Karpas-422 (cell line): ENCODE measurements at regions not wholly inside any gene's neighbourhood (a gene's known extent, or its start where the extent isn't known, plus 50 kb on each side); places are given as distances from the start of the nearest gene placed in this dataset.

ENCODE experiments used
- DNase-seq: peaks from one replicate; pipeline ENCODE4 v3.0.0-alpha.2; 2015
- H2AFZ ChIP-seq: fragments of 200-600 bp; sonication (generic); 2 replicates; pipeline ENCODE4 v1.6.1; 2014; ENCODE audit warnings: antibody characterized with exemption, low read length, mixed read lengths
- H3K27ac ChIP-seq: fragments of 200-600 bp; sonication (generic); 2 replicates; pipeline ENCODE4 v1.5.1; 2014; ENCODE audit warnings: mild to moderate bottlenecking, low read length, moderate library complexity
- H3K27me3 ChIP-seq: fragments of 200-600 bp; sonication (generic); 2 replicates; pipeline ENCODE4 v1.6.1; 2014; ENCODE audit warnings: low read length, mixed read lengths
- H3K36me3 ChIP-seq: fragments of 200-600 bp; sonication (generic); 2 replicates; pipeline ENCODE4 v1.6.1; 2014; ENCODE audit warnings: low read length, mixed read lengths; ENCODE audit not compliant: insufficient read depth
- H3K4me1 ChIP-seq: fragments of 200-600 bp; sonication (generic); 2 replicates; pipeline ENCODE4 v1.6.1; 2014; ENCODE audit warnings: mild to moderate bottlenecking, low read length, mixed read lengths
- H3K4me2 ChIP-seq: fragments of 200-600 bp; sonication (generic); 2 replicates; pipeline ENCODE4 v1.6.1; 2014; ENCODE audit warnings: low read length, low read depth, mild to moderate bottlenecking; ENCODE audit not compliant: poor library complexity, severe bottlenecking
- H3K4me3 ChIP-seq: fragments of 200-600 bp; sonication (generic); 2 replicates; pipeline ENCODE4 v1.5.1; 2014; ENCODE audit warnings: mild to moderate bottlenecking, antibody characterized with exemption, low read length, mixed read lengths
- H3K79me2 ChIP-seq: fragments of 200-600 bp; sonication (generic); 2 replicates; pipeline ENCODE4 v1.6.1; 2014; ENCODE audit warnings: mild to moderate bottlenecking, low read length, mixed read lengths
- H3K9ac ChIP-seq: fragments of 200-600 bp; sonication (generic); 2 replicates; pipeline ENCODE4 v1.6.0; 2014; ENCODE audit warnings: low read length
- H3K9me2 ChIP-seq: fragments of 200-600 bp; sonication (generic), shearing (Covaris generic); replicated peaks from 2 replicates; pipeline ENCODE4 v1.6.0; 2014; ENCODE audit warnings: mild to moderate bottlenecking, low read length, moderate library complexity; ENCODE audit not compliant: insufficient read depth
- H3K9me3 ChIP-seq: fragments of 300-700, 200-600 bp; sonication (generic); 2 replicates; pipeline ENCODE4 v1.6.1; 2014; ENCODE audit warnings: low read length, mixed read lengths
- H4K20me1 ChIP-seq: fragments of 200-600 bp; sonication (generic); 2 replicates; pipeline ENCODE4 v1.6.1; 2014; ENCODE audit warnings: mild to moderate bottlenecking, antibody characterized with exemption, low read length, low read depth; ENCODE audit not compliant: insufficient read depth

DNA sequence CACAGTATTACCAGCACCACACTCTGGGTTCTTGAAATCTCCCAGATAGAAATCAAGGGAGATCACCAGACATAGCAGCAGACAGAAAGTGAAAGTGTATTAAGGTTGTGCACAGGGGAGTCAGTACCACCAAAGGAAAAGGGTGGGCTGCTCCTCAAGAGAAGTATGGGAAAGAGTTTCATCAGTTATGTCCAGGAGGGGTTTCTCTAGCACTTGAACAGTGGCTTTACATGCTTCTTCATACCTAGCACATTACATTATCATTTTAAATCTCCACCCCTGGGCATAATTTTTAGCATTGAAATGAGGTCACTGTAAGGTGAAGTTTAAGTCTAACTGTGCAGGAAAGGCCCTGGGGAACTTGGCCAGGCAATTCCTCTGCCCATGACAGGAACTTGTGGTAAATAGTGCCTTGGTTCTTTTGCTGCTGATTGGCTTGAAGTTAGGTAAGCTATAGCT lies 601.0 kb downstream of the NUF2 start:
- Histone ChIP-seq H3K9ac (no peak overlapping the region), H3K4me2 (no peak overlapping the region), H3K9me3 (no peaks in the 10 kb centered on the region), H3K9me2 (0 out of 2 replicates have a peak, but pooled peaks cover 2% of the 10 kb centered on the region), H3K36me3 (no peaks in the 10 kb centered on the region), H3K27ac (no peak overlapping the region), H3K27me3 (no peaks in the 10 kb centered on the region), H3K4me3 (no peak overlapping the region), H4K20me1 (no peaks in the 10 kb centered on the region), H3K4me1 (no peaks in the 10 kb centered on the region), H3K79me2 (no peaks in the 10 kb centered on the region), H2AFZ (no peak overlapping the region)
- DNase-seq = no peak

- Histone ChIP-seq H3K4me1 (no peaks in the 10 kb centered on the region), H3K27me3 (no peaks in the 10 kb centered on the region), H3K27ac (no peak overlapping the region), H2AFZ (no peak overlapping the region), H4K20me1 (no peaks in the 10 kb centered on the region), H3K9ac (no peak overlapping the region), H3K4me2 (no peak overlapping the region), H3K36me3 (no peaks in the 10 kb centered on the region), H3K9me2 (0 out of 2 replicates have a peak, but pooled peaks cover 2% of the 10 kb centered on the region), H3K79me2 (no peaks in the 10 kb centered on the region), H3K4me3 (no peak overlapping the region), H3K9me3 (no peaks in the 10 kb centered on the region)
- no peak for DNase-seq
Measured at GRCh38 chr1:163924041-163924440, 602.3 kb downstream of the NUF2 start.

GRCh38 chr1:163927493-163927892 lies 605.7 kb downstream of the NUF2 start:
- Histone ChIP-seq H3K27me3 (no peaks in the 10 kb centered on the region), H3K79me2 (no peaks in the 10 kb centered on the region), H3K27ac (no peak overlapping the region), H3K9me2 (0 out of 2 replicates have a peak, but pooled peaks cover 6% of the 10 kb centered on the region), H3K4me3 (no peak overlapping the region), H4K20me1 (no peaks in the 10 kb centered on the region), H3K4me1 (no peaks in the 10 kb centered on the region), H3K36me3 (no peaks in the 10 kb centered on the region), H3K9me3 (no peaks in the 10 kb centered on the region), H2AFZ (no peak overlapping the region), H3K4me2 (no peak overlapping the region), H3K9ac (no peak overlapping the region)
- DNase-seq = no peak

GRCh38 chr1:163928069-163928468 lies 606.3 kb downstream of the NUF2 start:
- Histone ChIP-seq H3K4me3 (no peak overlapping the region), H3K27ac (no peak overlapping the region), H3K9me3 (no peaks in the 10 kb centered on the region), H3K36me3 (no peaks in the 10 kb centered on the region), H3K79me2 (no peaks in the 10 kb centered on the region), H3K9ac (no peak overlapping the region), H4K20me1 (no peaks in the 10 kb centered on the region), H3K27me3 (no peaks in the 10 kb centered on the region), H3K4me1 (no peaks in the 10 kb centered on the region), H3K4me2 (no peak overlapping the region), H3K9me2 (0 out of 2 replicates have a peak, but pooled peaks cover 6% of the 10 kb centered on the region), H2AFZ (no peak overlapping the region)
- DNase-seq = no peak

DNA sequence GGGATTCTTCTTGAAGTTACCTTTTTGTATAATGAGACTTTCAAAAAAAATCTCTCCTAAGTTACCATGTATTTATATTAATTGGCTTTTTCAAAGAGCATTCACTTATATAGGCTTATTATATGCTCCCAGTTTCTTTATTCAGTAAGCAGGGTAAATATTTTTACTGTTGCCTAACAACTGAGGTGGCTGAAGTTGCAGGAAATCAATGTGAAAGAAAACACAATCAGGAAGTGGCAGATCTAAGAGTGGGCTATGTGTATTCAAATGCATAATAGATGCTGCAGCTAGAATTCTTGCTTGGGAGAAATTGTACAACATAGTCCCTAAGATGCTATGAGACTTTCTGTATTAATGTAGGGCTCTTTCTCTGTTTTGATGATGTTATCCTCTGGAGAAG lies 606.9 kb downstream of the NUF2 start:
- no peaks in the 10 kb centered on the region for H3K9me3 ChIP-seq
- no peaks in the 10 kb centered on the region for H4K20me1 ChIP-seq
- H2AFZ ChIP-seq = no peak overlapping the region
- no peak overlapping the region for H3K4me2 ChIP-seq
- no peak overlapping the region for H3K4me3 ChIP-seq
- no peak overlapping the region for H3K9ac ChIP-seq
- 0 out of 2 replicates have a peak, but pooled peaks cover 6% of the 10 kb centered on the region for H3K9me2 ChIP-seq
- no peak for DNase-seq
- no peaks in the 10 kb centered on the region for H3K27me3 ChIP-seq
- H3K4me1 ChIP-seq = no peaks in the 10 kb centered on the region
- H3K79me2 ChIP-seq = no peaks in the 10 kb centered on the region
- H3K27ac ChIP-seq = no peak overlapping the region
- no peaks in the 10 kb centered on the region for H3K36me3 ChIP-seq

- H3K9me3 ChIP-seq = no peaks in the 10 kb centered on the region
- H3K4me3 ChIP-seq = no peak overlapping the region
- H3K36me3 ChIP-seq = no peaks in the 10 kb centered on the region
- H3K4me1 ChIP-seq = no peaks in the 10 kb centered on the region
- H2AFZ ChIP-seq = no peak overlapping the region
- DNase-seq = no peak
- H3K9me2 ChIP-seq = 0 out of 2 replicates have a peak, but pooled peaks cover 4% of the 10 kb centered on the region
- H4K20me1 ChIP-seq = no peaks in the 10 kb centered on the region
- no peak overlapping the region for H3K9ac ChIP-seq
- no peak overlapping the region for H3K27ac ChIP-seq
- H3K79me2 ChIP-seq = no peaks in the 10 kb centered on the region
- no peak overlapping the region for H3K4me2 ChIP-seq
- H3K27me3 ChIP-seq = no peaks in the 10 kb centered on the region
Measured at GRCh38 chr1:163932901-163933300, 611.1 kb downstream of the NUF2 start.

GRCh38 chr1:163933437-163933836 lies 611.7 kb downstream of the NUF2 start:
- Histone ChIP-seq H3K79me2 (no peaks in the 10 kb centered on the region), H2AFZ (no peak overlapping the region), H3K27me3 (no peaks in the 10 kb centered on the region), H4K20me1 (no peaks in the 10 kb centered on the region), H3K4me3 (no peak overlapping the region), H3K4me1 (no peaks in the 10 kb centered on the region), H3K9me3 (no peaks in the 10 kb centered on the region), H3K9me2 (0 out of 2 replicates have a peak, but pooled peaks cover 4% of the 10 kb centered on the region), H3K9ac (no peak overlapping the region), H3K4me2 (no peak overlapping the region), H3K27ac (no peak overlapping the region), H3K36me3 (no peaks in the 10 kb centered on the region)
- no peak for DNase-seq

DNA sequence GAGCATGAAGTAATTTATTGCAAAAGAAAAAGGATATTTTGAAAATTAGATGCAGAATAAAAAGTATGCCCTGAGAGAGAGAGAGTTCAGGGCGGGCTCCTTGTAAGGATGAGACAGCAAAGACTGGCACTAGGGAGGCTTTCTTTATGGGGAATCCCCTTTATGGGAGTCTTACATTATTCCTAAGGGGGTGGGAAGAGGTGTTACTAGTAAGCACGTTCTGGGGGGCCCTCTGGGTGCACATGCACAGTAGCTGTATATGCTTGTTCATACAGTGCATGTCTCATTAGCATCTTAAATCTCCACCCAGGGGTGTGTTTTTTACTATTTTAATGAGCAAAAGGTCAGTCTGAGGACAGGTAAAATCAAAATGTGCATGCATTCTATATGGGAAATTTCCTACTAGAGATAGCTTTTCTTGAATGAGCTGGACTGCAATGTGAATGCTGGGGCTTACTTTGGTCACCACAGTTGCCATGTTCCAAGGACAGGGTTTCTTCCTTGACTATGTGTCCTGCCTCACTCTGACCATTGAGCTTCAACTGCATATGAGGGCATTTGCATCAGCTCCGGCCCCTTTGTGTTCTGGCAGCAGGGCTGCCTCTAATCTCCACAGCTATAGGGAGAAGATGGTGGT lies 614.1 kb downstream of the NUF2 start:
- no peaks in the 10 kb centered on the region for H3K36me3 ChIP-seq
- no peak overlapping the region for H3K9ac ChIP-seq
- no peak overlapping the region for H3K4me3 ChIP-seq
- no peaks in the 10 kb centered on the region for H3K9me2 ChIP-seq
- H3K9me3 ChIP-seq = no peaks in the 10 kb centered on the region
- H4K20me1 ChIP-seq = no peaks in the 10 kb centered on the region
- no peaks in the 10 kb centered on the region for H3K4me1 ChIP-seq
- no peaks in the 10 kb centered on the region for H3K79me2 ChIP-seq
- H2AFZ ChIP-seq = no peak overlapping the region
- H3K27ac ChIP-seq = no peak overlapping the region
- H3K27me3 ChIP-seq = no peaks in the 10 kb centered on the region
- no peak for DNase-seq
- no peak overlapping the region for H3K4me2 ChIP-seq
